Astrocyte of the spinal cord (primary cell): ENCODE measurements at regions not wholly inside any gene's neighbourhood (a gene's known extent, or its start where the extent isn't known, plus 50 kb on each side); places are given as distances from the start of the nearest gene placed in this dataset.

Experiments
- DNase-seq: peaks from one replicate; pipeline ENCODE4 v3.0.0; 2011; ENCODE audit warnings: low read depth, low spot score
- H3K4me3 ChIP-seq: 2 replicates; pipeline ENCODE4 v1.5.1; 2011; ENCODE audit warnings: low read depth, mild to moderate bottlenecking, low read length, moderate library complexity
- in situ Hi-C: cut with HindIII; loops from 2 replicates; pipeline ENCODE4 v1.10.0; 2017; ENCODE audit warnings: low sequenced_read_pairs
- TF ChIP-seq, protein P1 (sequence below): IDR thresholded peaks from 2 replicates; pipeline ENCODE4 v1.5.1; 2012; ENCODE audit warnings: low read depth, mild to moderate bottlenecking, low read length, inconsistent platforms

- no peak overlapping the region for H3K4me3 ChIP-seq
- TF ChIP-seq, protein P1, sequence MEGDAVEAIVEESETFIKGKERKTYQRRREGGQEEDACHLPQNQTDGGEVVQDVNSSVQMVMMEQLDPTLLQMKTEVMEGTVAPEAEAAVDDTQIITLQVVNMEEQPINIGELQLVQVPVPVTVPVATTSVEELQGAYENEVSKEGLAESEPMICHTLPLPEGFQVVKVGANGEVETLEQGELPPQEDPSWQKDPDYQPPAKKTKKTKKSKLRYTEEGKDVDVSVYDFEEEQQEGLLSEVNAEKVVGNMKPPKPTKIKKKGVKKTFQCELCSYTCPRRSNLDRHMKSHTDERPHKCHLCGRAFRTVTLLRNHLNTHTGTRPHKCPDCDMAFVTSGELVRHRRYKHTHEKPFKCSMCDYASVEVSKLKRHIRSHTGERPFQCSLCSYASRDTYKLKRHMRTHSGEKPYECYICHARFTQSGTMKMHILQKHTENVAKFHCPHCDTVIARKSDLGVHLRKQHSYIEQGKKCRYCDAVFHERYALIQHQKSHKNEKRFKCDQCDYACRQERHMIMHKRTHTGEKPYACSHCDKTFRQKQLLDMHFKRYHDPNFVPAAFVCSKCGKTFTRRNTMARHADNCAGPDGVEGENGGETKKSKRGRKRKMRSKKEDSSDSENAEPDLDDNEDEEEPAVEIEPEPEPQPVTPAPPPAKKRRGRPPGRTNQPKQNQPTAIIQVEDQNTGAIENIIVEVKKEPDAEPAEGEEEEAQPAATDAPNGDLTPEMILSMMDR: no peak
- no peak for DNase-seq
- in situ Hi-C loops: no loop called here
Observed at GRCh38 chr2:78082555-78082954, 560.4 kb upstream of the LRRTM4 start.

- H3K4me3 ChIP-seq: no peak overlapping the region
- in situ Hi-C loops: no loop called here
- no peak for DNase-seq
- TF ChIP-seq, protein P1: no peak
Observed at GRCh38 chr2:78093436-78093835, 571.3 kb upstream of the LRRTM4 start.

DNA sequence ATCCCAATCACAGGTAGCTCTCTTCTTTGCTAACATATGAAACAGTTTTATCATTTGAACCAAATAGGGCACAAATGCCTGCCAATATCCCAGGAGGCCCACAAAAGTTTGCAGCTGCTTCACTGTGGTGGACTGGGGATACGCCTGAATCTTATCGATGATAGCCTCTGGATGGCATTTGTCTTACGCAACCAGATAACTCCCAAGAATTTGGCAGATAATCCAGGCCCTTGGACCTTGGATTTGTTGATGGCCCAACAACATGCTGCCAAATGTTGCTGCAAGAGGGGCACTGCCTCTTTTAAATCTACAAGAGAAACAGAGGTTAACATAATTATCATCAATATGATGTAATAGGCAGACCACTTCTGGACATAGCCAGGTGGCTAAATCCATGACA is 587.1 kb upstream of the LRRTM4 start:
- H3K4me3 ChIP-seq: no peak overlapping the region
- DNase-seq: no peak
- TF ChIP-seq, protein P1: no peak
- in situ Hi-C loops: no loop called here

- DNase-seq: no peak
- TF ChIP-seq, protein P1: no peak
- H3K4me3 ChIP-seq: no peak overlapping the region
- in situ Hi-C loops: no loop called here
Observed at GRCh38 chr2:78115291-78115690, 593.1 kb upstream of the LRRTM4 start.

DNA sequence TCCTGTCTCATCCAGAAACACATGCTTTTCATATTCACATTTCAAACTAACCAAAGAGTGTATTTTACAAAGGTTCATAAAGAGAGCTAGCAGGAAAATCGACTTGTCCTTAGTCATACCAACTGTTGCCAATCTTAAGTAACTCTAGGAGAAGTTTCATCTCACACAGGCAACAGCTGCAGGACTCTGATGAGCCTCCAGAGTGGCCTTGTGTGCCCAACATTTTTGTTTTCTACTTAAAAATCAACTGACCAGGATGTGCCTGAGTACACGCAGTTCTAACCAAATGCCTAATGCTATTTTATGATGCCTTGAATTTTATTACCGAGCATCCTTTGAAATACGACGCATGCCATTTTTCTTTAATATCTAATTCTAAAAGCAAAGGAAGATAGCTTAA is 595.9 kb upstream of the LRRTM4 start:
- H3K4me3 ChIP-seq: no peak overlapping the region
- TF ChIP-seq, protein P1: no peak
- DNase-seq: no peak
- in situ Hi-C loops: no loop called here

- in situ Hi-C loops: no loop called here
- TF ChIP-seq, protein P1: no peak
- DNase-seq: no peak
- no peak overlapping the region for H3K4me3 ChIP-seq
Observed at GRCh38 chr2:78120275-78120674, 598.1 kb upstream of the LRRTM4 start.

- no peak overlapping the region for H3K4me3 ChIP-seq
- TF ChIP-seq, protein P1: no peak
- in situ Hi-C loops: no loop called here
- no peak for DNase-seq
Observed at GRCh38 chr2:78125042-78125441, 602.9 kb upstream of the LRRTM4 start.
